HG03571 (cell line): ENCODE measurements at regions not wholly inside any gene's neighbourhood (a gene's known extent, or its start where the extent isn't known, plus 50 kb on each side); places are given as distances from the start of the nearest gene placed in this dataset.
"Not testable (repeated sequence)": the region's sequence is repeated elsewhere in the genome, so short reads cannot be mapped to it uniquely, and the experiment has no call there.

ENCODE experiments used
- ATAC-seq: cut with Tn5 transposase; IDR thresholded peaks from one replicate; pipeline ENCODE4 v1.9.1; 2021; ENCODE audit not compliant: unreplicated experiment

- ATAC-seq = not testable (repeated sequence)
Observed at GRCh38 chr13:62151724-62152123, 736.1 kb upstream of the PCDH20 start.

- no peak for ATAC-seq
Observed at GRCh38 chr13:62142048-62142447, 726.4 kb upstream of the PCDH20 start.

GRCh38 chr13:62139597-62139996, 723.9 kb upstream of the PCDH20 start:
- no peak for ATAC-seq

GRCh38 chr13:62137629-62138405, 722.2 kb upstream of the PCDH20 start:
- ATAC-seq = no peak

GRCh38 chr13:62131604-62132003, 716.0 kb upstream of the PCDH20 start:
- ATAC-seq = no peak

GRCh38 chr13:62130062-62130970, 714.7 kb upstream of the PCDH20 start:
- ATAC-seq = no peak

GRCh38 chr13:62129000-62129551, 713.4 kb upstream of the PCDH20 start:
- no peak for ATAC-seq

GRCh38 chr13:62126400-62126799, 710.8 kb upstream of the PCDH20 start:
- no peak for ATAC-seq

GRCh38 chr13:62125451-62125850, 709.8 kb upstream of the PCDH20 start:
- ATAC-seq = no peak

GRCh38 chr13:62123409-62123808, 707.8 kb upstream of the PCDH20 start:
- ATAC-seq = no peak

- ATAC-seq = no peak
Observed at GRCh38 chr13:62122434-62122833, 706.8 kb upstream of the PCDH20 start.

GRCh38 chr13:62119739-62120700, 704.4 kb upstream of the PCDH20 start:
- no peak for ATAC-seq

GRCh38 chr13:62115831-62116230, 700.2 kb upstream of the PCDH20 start:
- ATAC-seq = no peak

GRCh38 chr13:62113179-62113578, 697.5 kb upstream of the PCDH20 start:
- ATAC-seq = no peak

GRCh38 chr13:62110079-62110478, 694.4 kb upstream of the PCDH20 start:
- ATAC-seq = no peak

- not testable (repeated sequence) for ATAC-seq
Observed at GRCh38 chr13:62104136-62104535, 688.5 kb upstream of the PCDH20 start.

- ATAC-seq = no peak
Observed at GRCh38 chr13:62096652-62097051, 681.0 kb upstream of the PCDH20 start.

GRCh38 chr13:62094932-62095331, 679.3 kb upstream of the PCDH20 start:
- no peak for ATAC-seq

- no peak for ATAC-seq
Observed at GRCh38 chr13:62093984-62094780, 678.5 kb upstream of the PCDH20 start.

GRCh38 chr13:62092949-62093348, 677.3 kb upstream of the PCDH20 start:
- no peak for ATAC-seq
